ENCODE measurements at regions not wholly inside any gene's neighbourhood (a gene's known extent, or its start where the extent isn't known, plus 50 kb on each side); places are given as distances from the start of the nearest gene placed in this dataset.
A peak's percentile ranks its signal among the peaks of the same experiment; 100 is the strongest.

- H3K27ac Mint-ChIP-seq: no peak overlapping the region
- no peak for DNase-seq (ENCODE audit: low spot score in 2 of 2)
- no peaks in the 10 kb centered on the region for H3K4me1 Mint-ChIP-seq
- no peaks in the 10 kb centered on the region for H3K36me3 Mint-ChIP-seq
- H3K4me3 Mint-ChIP-seq: no peak overlapping the region
- peaks cover 18% of the 10 kb centered on the region for H3K9me3 Mint-ChIP-seq
- no peak for ATAC-seq
Measured at GRCh38 chr12:126617312-126617711, 1552.1 kb downstream of the AACS start.

GRCh38 chr12:126627596-126627995, 1562.4 kb downstream of the AACS start:
- no peaks in the 10 kb centered on the region for H3K36me3 Mint-ChIP-seq
- ATAC-seq (no peak), DNase-seq (ENCODE audit: low spot score in 2 of 2) (no peak)
- no peak overlapping the region for H3K27ac Mint-ChIP-seq
- H3K4me1 Mint-ChIP-seq: no peaks in the 10 kb centered on the region
- H3K4me3 Mint-ChIP-seq: no peak overlapping the region
- H3K9me3 Mint-ChIP-seq: no peaks in the 10 kb centered on the region

DNA sequence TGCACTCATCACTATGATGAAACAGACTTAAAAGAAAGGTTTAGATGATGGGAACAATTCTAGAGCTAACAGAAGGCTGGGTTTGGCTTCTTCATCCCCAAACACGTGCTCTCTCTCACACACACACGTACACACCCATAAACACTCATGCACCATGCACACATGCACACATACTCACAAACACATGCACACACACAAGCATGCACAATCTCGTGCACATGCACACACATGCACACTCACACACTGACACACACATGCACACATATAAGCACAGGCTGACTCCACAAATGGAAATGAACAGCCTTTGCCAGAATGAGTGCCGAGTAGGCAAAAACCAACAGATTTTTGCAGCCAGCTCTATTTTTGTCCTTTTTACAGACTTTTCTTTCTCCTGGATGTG, 1571.6 kb downstream of the AACS start:
- H3K27ac Mint-ChIP-seq: no peak overlapping the region

DNA sequence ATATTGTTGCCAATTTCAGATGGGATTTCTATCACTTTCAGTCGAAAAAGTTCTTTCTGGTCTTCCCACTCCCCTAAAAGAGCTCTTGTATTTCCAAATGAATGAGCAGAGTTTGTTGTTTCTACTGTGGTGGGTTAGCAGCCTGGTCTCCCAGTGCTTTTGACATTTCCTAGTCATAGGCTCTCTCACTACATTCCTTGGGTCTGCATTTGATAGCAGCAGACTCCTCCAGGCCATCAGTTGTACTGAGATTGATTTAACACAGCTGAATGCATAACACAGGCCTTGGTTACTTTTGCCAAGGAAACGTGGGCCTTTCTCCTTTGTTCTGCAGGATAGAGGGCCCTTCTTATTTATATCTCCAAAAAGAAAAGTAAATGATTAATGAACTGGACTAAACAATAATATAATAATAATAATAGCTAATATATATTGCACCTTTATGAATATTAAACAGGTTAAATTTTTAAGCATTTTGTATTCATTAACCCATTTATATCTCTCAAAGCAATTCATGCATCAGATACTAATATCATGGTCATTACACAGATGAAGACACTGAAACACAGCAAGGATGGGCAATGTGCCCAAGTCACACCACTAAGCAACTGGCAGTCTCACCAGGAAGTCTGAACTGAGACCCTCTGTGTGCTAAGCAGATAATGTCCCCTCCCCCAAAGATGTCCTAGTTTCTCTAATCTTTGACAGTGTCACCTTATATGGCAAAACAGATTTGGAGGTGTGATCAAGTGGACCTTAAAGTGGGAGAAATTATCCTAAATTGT, 1579.2 kb downstream of the AACS start:
- Mint-ChIP-seq H3K36me3 (no peaks in the 10 kb centered on the region), H3K4me3 (no peak overlapping the region), H3K9me3 (peaks cover 9% of the 10 kb centered on the region), H3K4me1 (no peaks in the 10 kb centered on the region), H3K27ac (no peak overlapping the region)
- DNase-seq (ENCODE audit: low spot score in 2 of 2): no peak
- no peak for ATAC-seq

More for the DNA sequence above, 1571.6 kb downstream of the AACS start:
- H3K36me3 Mint-ChIP-seq: no peaks in the 10 kb centered on the region
- no peaks in the 10 kb centered on the region for H3K4me1 Mint-ChIP-seq
- no peak for ATAC-seq
- H3K4me3 Mint-ChIP-seq: no peak overlapping the region
- peaks cover 9% of the 10 kb centered on the region for H3K9me3 Mint-ChIP-seq
- DNase-seq (ENCODE audit: low spot score in 2 of 2): no peak

GRCh38 chr12:126648074-126648473, 1582.8 kb downstream of the AACS start:
- ATAC-seq (no peak), DNase-seq (ENCODE audit: low spot score in 2 of 2) (no peak)
- no peaks in the 10 kb centered on the region for H3K4me1 Mint-ChIP-seq
- H3K36me3 Mint-ChIP-seq: no peaks in the 10 kb centered on the region
- no peak overlapping the region for H3K4me3 Mint-ChIP-seq
- H3K9me3 Mint-ChIP-seq: no peaks in the 10 kb centered on the region
- no peak overlapping the region for H3K27ac Mint-ChIP-seq

- H3K4me1 Mint-ChIP-seq: no peaks in the 10 kb centered on the region
- H3K36me3 Mint-ChIP-seq: no peaks in the 10 kb centered on the region
- no peaks in the 10 kb centered on the region for H3K9me3 Mint-ChIP-seq
- H3K4me3 Mint-ChIP-seq: no peak overlapping the region
- H3K27ac Mint-ChIP-seq: no peak overlapping the region
- DNase-seq (ENCODE audit: low spot score in 2 of 2) (no peak), ATAC-seq (no peak)
Measured at GRCh38 chr12:126651133-126651532, 1585.9 kb downstream of the AACS start.

DNA sequence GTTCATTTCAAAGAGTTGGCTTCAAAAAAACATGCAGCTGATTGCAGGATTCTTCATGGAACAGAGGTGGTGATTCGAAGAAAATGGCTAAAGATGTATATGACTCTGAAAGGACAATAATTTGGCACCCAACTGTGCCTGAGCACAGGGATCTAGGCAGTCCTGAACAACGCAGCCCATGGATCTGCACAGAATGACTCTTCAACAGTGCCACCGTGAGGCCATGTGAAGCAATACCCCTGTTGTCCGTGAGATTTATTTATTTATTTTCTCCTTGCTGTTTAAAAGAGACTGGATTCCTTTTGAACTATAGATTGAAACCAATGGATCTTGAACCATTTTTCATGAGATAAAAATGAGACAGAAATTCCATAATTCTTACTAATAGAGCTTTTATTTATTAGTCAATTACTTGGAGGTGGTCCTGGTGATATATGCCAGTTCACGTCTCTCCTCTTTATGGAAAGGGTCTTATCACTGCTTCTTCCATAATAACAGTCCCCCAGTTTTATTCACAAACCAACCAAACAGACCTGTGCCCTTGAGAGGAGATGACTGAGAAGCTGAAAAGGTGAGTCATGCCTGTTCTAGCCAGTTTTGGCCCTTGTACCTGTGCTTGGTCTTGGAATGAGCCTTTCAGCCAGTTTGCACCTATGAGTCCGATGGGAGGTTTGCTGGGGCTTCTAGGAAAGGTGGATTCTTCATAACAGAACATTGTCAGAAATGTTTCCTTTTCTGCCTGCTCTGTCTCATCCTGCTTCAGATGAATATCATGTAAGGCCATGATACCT, 1598.3 kb downstream of the AACS start:
- H3K4me3 Mint-ChIP-seq: no peak overlapping the region

DNA sequence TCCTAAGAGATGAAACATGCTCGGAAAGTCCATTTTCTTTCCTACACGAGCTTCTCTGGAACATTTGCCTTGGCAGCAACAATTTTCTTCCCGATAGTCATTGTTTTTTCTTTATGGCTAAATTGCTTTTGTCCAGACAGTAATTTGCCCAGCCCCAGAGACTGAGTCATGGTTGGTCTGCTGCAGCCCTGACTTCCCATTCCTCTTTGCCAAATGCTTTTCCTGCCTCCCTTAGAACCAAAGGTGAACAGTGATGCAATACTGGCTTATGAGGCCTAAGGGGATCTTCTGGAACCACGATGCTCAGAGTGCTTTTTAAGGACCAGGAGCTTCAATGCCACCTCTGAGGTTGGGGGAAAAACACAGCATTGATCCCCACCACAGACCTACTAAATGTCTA, 1599.6 kb upstream of the TMEM132C start:
- ATAC-seq (no peak), DNase-seq (ENCODE audit: low spot score in 2 of 2) (no peak)
- no peak overlapping the region for H3K27ac Mint-ChIP-seq
- no peaks in the 10 kb centered on the region for H3K4me1 Mint-ChIP-seq
- H3K36me3 Mint-ChIP-seq: no peaks in the 10 kb centered on the region
- peaks cover 9% of the 10 kb centered on the region for H3K9me3 Mint-ChIP-seq
- no peak overlapping the region for H3K4me3 Mint-ChIP-seq

More for the DNA sequence above, 1598.3 kb downstream of the AACS start:
- Mint-ChIP-seq H3K27ac (no peak overlapping the region), H3K9me3 (peaks cover 21% of the 10 kb centered on the region), H3K36me3 (no peaks in the 10 kb centered on the region), H3K4me1 (no peaks in the 10 kb centered on the region)
- no peak for ATAC-seq
- no peak for DNase-seq (ENCODE audit: low spot score in 2 of 2)

- Mint-ChIP-seq H3K36me3 (no peaks in the 10 kb centered on the region), H3K4me3 (no peak overlapping the region), H3K9me3 (peaks cover 10% of the 10 kb centered on the region), H3K4me1 (no peaks in the 10 kb centered on the region), H3K27ac (no peak overlapping the region)
- no peak for ATAC-seq
- DNase-seq (ENCODE audit: low spot score in 2 of 2): no peak
Measured at GRCh38 chr12:126668538-126668937, 1598.4 kb upstream of the TMEM132C start.

- no peak for ATAC-seq
- Mint-ChIP-seq H3K36me3 (no peaks in the 10 kb centered on the region), H3K9me3 (peaks cover 10% of the 10 kb centered on the region), H3K27ac (no peak overlapping the region), H3K4me3 (no peak overlapping the region), H3K4me1 (no peaks in the 10 kb centered on the region)
- no peak for DNase-seq (ENCODE audit: low spot score in 2 of 2)
Measured at GRCh38 chr12:126668961-126669360, 1598.0 kb upstream of the TMEM132C start.

DNA sequence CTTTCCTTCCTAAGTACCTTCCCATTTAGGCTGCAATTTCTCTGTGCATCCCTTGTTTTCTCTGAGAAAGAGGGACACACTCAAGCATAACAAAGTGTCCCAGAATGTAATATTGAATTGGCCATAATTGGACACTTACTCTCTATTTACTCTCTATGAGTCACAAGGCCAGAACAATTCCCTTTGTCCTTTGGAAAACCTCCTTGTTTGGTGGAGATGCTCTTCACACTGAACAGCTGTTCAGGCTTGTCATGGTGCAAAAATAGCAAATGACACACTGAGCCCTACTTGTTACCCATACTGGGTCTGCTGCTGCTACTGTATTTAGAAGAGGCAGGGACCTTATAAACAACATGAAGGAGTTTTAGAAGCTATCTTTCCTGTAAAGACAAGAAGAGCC, 1590.5 kb upstream of the TMEM132C start:
- Mint-ChIP-seq H3K27ac (no peak overlapping the region), H3K36me3 (no peaks in the 10 kb centered on the region), H3K4me1 (no peaks in the 10 kb centered on the region), H3K9me3 (peaks cover 8% of the 10 kb centered on the region), H3K4me3 (no peak overlapping the region)
- no peak for ATAC-seq
- no peak for DNase-seq (ENCODE audit: low spot score in 2 of 2)

GRCh38 chr12:126681676-126682075, 1585.3 kb upstream of the TMEM132C start:
- no peak for DNase-seq (ENCODE audit: low spot score in 2 of 2)
- ATAC-seq: no peak
- H3K4me3 Mint-ChIP-seq: no peak overlapping the region
- H3K27ac Mint-ChIP-seq: no peak overlapping the region
- H3K9me3 Mint-ChIP-seq: peaks cover 6% of the 10 kb centered on the region
- H3K4me1 Mint-ChIP-seq: no peaks in the 10 kb centered on the region
- H3K36me3 Mint-ChIP-seq: no peaks in the 10 kb centered on the region

GRCh38 chr12:126684703-126685102, 1582.3 kb upstream of the TMEM132C start:
- ATAC-seq (peak; percentile 43), DNase-seq (ENCODE audit: low spot score in 2 of 2) (no peak)
- Mint-ChIP-seq H3K4me3 (no peak overlapping the region), H3K4me1 (no peaks in the 10 kb centered on the region), H3K36me3 (no peaks in the 10 kb centered on the region), H3K27ac (no peak overlapping the region), H3K9me3 (peaks cover 6% of the 10 kb centered on the region)

- DNase-seq (ENCODE audit: low spot score in 2 of 2) (no peak), ATAC-seq (no peak)
- H3K4me3 Mint-ChIP-seq: no peak overlapping the region
- peaks cover 6% of the 10 kb centered on the region for H3K9me3 Mint-ChIP-seq
- H3K27ac Mint-ChIP-seq: no peak overlapping the region
- no peaks in the 10 kb centered on the region for H3K36me3 Mint-ChIP-seq
- no peaks in the 10 kb centered on the region for H3K4me1 Mint-ChIP-seq
Measured at GRCh38 chr12:126685636-126686035, 1581.3 kb upstream of the TMEM132C start.

- ATAC-seq (no peak), DNase-seq (ENCODE audit: low spot score in 2 of 2) (no peak)
- H3K36me3 Mint-ChIP-seq: no peaks in the 10 kb centered on the region
- H3K9me3 Mint-ChIP-seq: peaks cover 6% of the 10 kb centered on the region
- no peaks in the 10 kb centered on the region for H3K4me1 Mint-ChIP-seq
- H3K4me3 Mint-ChIP-seq: no peak overlapping the region
- H3K27ac Mint-ChIP-seq: no peak overlapping the region
Measured at GRCh38 chr12:126688556-126688955, 1578.4 kb upstream of the TMEM132C start.

- no peaks in the 10 kb centered on the region for H3K36me3 Mint-ChIP-seq
- no peak overlapping the region for H3K27ac Mint-ChIP-seq
- no peaks in the 10 kb centered on the region for H3K4me1 Mint-ChIP-seq
- H3K9me3 Mint-ChIP-seq: peaks cover 8% of the 10 kb centered on the region
- no peak overlapping the region for H3K4me3 Mint-ChIP-seq
- no peak for ATAC-seq
- no peak for DNase-seq (ENCODE audit: low spot score in 2 of 2)
Measured at GRCh38 chr12:126700096-126700495, 1566.9 kb upstream of the TMEM132C start.

All from stimulated activated effector memory CD8-positive, alpha-beta T cell treated with anti-CD3 and anti-CD28 coated beads, Interleukin-12 subunit alpha, Interleukin-12 subunit beta, amount 100 ng/mL, for 72 hours (primary cell).